Glutamatergic neuron (in vitro differentiated cells): ENCODE measurements at regions not wholly inside any gene's neighbourhood (a gene's known extent, or its start where the extent isn't known, plus 50 kb on each side); places are given as distances from the start of the nearest gene placed in this dataset.
A peak's percentile ranks its signal among the peaks of the same experiment; 100 is the strongest.
"Not testable (repeated sequence)": the region's sequence is repeated elsewhere in the genome, so short reads cannot be mapped to it uniquely, and the experiment has no call there.

Experiments
- DNase-seq: peaks from one replicate; pipeline ENCODE4 v3.0.0; 2022
- H3K27ac Mint-ChIP-seq: one replicate; pipeline ENCODE4 v1.8.0; 2020; ENCODE audit warnings: mild to moderate bottlenecking, mixed read lengths, inconsistent platforms; ENCODE audit not compliant: unreplicated experiment
- H3K27me3 Mint-ChIP-seq: one replicate; pipeline ENCODE4 v1.8.0; 2020; ENCODE audit warnings: mild to moderate bottlenecking, moderate library complexity, mixed read lengths, inconsistent platforms; ENCODE audit not compliant: unreplicated experiment
- H3K36me3 Mint-ChIP-seq: one replicate; pipeline ENCODE4 v1.8.0; 2020; ENCODE audit warnings: mild to moderate bottlenecking, mixed read lengths, inconsistent platforms; ENCODE audit not compliant: unreplicated experiment
- H3K4me1 Mint-ChIP-seq: one replicate; pipeline ENCODE4 v1.8.0; 2020; ENCODE audit warnings: mild to moderate bottlenecking, low read depth, mixed read lengths, inconsistent platforms; ENCODE audit not compliant: unreplicated experiment
- H3K4me3 Mint-ChIP-seq: one replicate; pipeline ENCODE4 v1.8.0; 2020; ENCODE audit warnings: mild to moderate bottlenecking, mixed read lengths, inconsistent platforms; ENCODE audit not compliant: unreplicated experiment
- H3K9me3 Mint-ChIP-seq: one replicate; pipeline ENCODE4 v1.8.0; 2020; ENCODE audit warnings: mild to moderate bottlenecking, moderate library complexity, mixed read lengths, inconsistent platforms; ENCODE audit not compliant: unreplicated experiment
- CTCF ChIP-seq: fragments of 200-600 bp; sonication (generic); IDR thresholded peaks from one replicate; pipeline ENCODE4 v1.5.0; 2021; ENCODE audit not compliant: partially characterized antibody, unreplicated experiment

GRCh38 chr4:34422472-34423175 is 1821.7 kb downstream of the ARAP2 start:
- Mint-ChIP-seq H3K27ac (peak overlapping the region; percentile 5), H3K9me3 (no peaks in the 10 kb centered on the region), H3K36me3 (no peaks in the 10 kb centered on the region), H3K4me1 (peaks cover 18% of the 10 kb centered on the region), H3K4me3 (no peak overlapping the region), H3K27me3 (no peaks in the 10 kb centered on the region)
- no peak for TF ChIP-seq CTCF
- DNase-seq: no peak

DNA sequence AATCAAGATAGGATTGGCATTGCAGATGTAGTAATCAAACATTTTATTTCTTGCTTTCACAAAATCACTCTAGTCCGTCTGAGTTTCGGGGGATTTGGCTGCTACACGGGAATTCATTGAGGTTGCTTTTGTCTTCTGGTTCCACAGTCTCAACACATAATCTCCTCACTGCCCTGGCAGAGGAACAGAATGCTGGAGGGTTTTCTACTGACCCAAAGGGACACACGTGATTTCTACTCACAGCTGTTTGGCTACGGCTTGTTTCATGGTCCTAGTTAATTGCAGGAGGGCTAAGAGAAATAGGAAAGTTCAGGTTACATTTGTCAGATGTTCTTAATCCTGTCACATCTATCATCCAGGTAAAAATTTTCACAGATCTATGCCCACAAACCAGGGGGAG is 1811.6 kb downstream of the ARAP2 start:
- Mint-ChIP-seq H3K27ac (no peak overlapping the region), H3K27me3 (no peaks in the 10 kb centered on the region), H3K36me3 (no peaks in the 10 kb centered on the region), H3K4me3 (no peak overlapping the region), H3K4me1 (no peaks in the 10 kb centered on the region), H3K9me3 (no peaks in the 10 kb centered on the region)
- TF ChIP-seq CTCF: no peak
- DNase-seq: no peak

GRCh38 chr4:34434377-34434776 is 1809.9 kb downstream of the ARAP2 start:
- H3K4me3 Mint-ChIP-seq, H3K27ac Mint-ChIP-seq, H3K36me3 Mint-ChIP-seq, H3K4me1 Mint-ChIP-seq, H3K9me3 Mint-ChIP-seq, H3K27me3 Mint-ChIP-seq, DNase-seq: not testable (repeated sequence)

GRCh38 chr4:34464196-34464595 is 1780.1 kb downstream of the ARAP2 start:
- Mint-ChIP-seq H3K4me1 (no peaks in the 10 kb centered on the region), H3K27ac (no peak overlapping the region), H3K4me3 (no peak overlapping the region), H3K36me3 (no peaks in the 10 kb centered on the region), H3K9me3 (no peaks in the 10 kb centered on the region), H3K27me3 (no peaks in the 10 kb centered on the region)
- no peak for DNase-seq
- TF ChIP-seq CTCF: no peak

- Mint-ChIP-seq H3K27me3 (no peaks in the 10 kb centered on the region), H3K9me3 (no peaks in the 10 kb centered on the region), H3K27ac (no peak overlapping the region), H3K4me3 (no peak overlapping the region), H3K4me1 (no peaks in the 10 kb centered on the region), H3K36me3 (no peaks in the 10 kb centered on the region)
- TF ChIP-seq CTCF: no peak
- no peak for DNase-seq
Observed at GRCh38 chr4:34466411-34466810, 1777.9 kb downstream of the ARAP2 start.
